ENCODE measurements at regions not wholly inside any gene's neighbourhood (a gene's known extent, or its start where the extent isn't known, plus 50 kb on each side); places are given as distances from the start of the nearest gene placed in this dataset.

DNA sequence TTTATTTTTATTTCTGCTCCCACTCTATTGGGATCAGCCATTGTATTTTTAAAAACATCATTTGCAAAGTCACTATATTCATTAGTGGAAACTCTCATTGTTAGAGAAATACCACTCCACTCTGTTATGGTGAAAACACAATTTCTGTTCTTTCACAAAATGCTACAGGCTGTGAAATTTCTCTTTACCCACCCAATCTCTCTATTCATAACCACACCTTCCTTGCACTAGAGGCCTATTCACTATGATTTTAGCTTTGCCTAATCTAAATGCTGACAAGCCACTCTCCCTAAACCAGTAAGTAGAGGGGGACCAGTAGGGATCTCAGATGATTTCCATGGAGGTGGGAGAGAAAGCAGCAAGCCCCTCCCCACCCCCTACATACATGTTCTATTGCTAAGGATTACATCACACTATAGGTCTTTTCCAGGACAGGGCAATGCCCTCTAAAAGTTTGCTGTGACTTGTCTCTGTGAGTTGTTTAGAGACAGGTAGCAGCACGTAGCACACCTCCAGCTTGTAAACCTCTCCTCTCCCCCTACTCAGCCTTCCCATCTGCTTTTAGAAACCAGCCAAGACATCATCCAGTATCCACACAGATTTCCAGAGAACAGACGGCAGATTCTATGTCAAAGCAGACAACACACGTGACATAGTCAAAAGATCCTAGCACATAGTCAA, 58.3 kb upstream of the PPP1R3C start:
- no peak for DNase-seq

DNA sequence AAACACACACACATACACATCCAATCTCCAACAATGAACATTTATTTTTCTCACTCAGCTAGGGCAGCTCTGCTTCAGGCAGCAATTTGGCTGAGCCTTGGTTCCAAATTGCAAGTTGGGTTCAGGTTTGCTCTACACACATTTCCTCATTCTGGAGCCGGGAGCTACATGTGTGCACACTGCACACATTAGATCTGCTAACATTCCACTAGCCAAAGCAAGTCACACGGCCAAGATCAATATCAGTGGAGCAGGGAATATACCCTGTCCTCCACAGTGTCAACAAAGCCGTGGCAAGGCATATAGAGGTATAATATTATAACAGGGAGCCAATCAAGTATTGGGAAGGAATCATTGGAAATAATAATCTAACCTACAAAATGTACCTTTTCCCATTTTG, 57.5 kb upstream of the PPP1R3C start:
- no peak for DNase-seq

DNA sequence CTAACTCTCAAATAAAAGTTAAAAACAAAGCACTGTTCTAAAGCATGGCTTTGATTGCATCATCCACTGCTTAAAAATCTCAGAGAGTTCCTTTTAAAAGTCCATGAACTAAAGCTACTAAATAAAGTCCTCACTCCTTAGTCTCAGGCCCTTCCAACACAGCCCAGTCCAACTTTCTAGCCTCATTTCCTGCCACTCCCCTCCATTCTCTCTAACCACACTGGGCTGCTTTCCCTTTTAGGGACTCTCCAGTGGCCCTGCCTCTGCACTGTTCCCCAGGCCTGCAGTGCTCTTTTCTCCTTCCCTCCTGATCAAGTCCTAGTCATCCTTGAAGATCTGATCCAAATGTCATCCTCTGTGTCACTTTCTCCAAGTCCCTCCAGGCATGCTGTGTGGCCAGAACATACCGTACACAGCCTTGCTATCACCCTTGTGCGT, 56.9 kb upstream of the PPP1R3C start:
- DNase-seq, result no peak

DNA sequence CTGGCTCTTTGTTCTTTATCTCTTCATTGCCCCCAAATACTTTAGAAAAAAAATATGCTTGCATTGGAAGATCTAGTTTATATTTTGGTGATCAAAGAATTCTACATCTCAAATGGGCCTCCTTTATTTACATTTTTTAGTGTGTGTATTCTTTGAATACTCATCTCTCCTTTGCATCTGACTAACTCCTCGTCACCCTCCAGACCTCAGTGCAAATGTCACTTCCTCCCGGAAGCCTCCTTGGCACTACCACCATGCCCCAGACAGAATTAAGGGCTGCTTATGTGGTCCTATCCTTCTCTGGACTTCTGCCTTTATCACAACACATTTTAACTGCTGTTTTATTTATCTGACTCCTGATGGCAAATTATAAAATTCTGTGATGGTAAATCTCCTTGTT, 52.0 kb upstream of the PPP1R3C start:
- DNase-seq, result no peak

DNA sequence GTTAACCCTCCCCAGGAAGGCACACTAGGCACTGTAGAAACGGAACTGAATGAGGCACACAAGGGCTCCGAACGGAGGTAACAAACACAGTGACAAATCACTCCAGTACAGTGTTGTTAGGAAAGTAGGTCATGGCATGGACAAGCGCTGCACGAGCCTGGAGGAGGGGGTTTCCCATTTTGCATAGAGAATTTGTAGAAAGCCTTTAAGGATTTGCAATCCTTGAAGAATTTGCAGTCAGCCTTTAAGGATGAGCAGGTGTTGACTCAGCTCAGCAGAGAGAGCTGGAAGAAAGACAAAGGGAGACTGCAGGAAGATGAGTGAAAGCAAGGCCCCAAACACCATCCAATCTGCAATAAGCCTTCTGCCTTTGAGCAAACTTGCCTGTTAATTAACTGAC, 51.1 kb upstream of the PPP1R3C start:
- no peak for DNase-seq

DNA sequence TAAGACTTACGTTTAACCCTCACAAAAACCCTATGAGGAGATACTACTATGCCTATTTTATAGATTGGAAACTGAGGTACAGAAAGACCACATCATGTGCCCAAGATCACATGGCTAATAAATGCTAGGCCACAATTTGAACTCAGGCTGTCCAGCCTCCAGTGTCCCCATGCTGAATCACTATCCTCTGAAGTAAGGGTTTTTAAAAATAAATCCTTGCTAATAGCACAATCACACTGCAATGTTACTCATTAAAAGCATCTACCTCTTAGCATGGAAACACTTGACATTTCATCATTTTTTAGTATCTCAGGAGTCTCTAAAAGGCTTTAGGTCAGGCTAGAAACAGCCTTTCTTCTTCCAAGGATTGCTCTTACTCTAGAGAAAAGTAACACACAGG, 50.0 kb upstream of the PPP1R3C start:
- no peak for DNase-seq
